Suprapubic skin (tissue), 4 donors: ENCODE measurements at regions not wholly inside any gene's neighbourhood (a gene's known extent, or its start where the extent isn't known, plus 50 kb on each side); places are given as distances from the start of the nearest gene placed in this dataset.

Experiments used
- DNase-seq, 2 donors: peaks; one replicate each; pipeline ENCODE4 v3.0.0-alpha.2; 2019; ENCODE audit warnings: low spot score in 2 of 2
- H3K27ac ChIP-seq: fragments of 200-600 bp; sonication (generic); one replicate; pipeline ENCODE4 v1.5.1; 2019
- H3K27me3 ChIP-seq: fragments of 200-600 bp; sonication (generic); one replicate; pipeline ENCODE4 v1.5.1; 2019
- H3K36me3 ChIP-seq: fragments of 200-600 bp; sonication (generic); one replicate; pipeline ENCODE4 v1.5.1; 2019
- H3K4me1 ChIP-seq: fragments of 200-600 bp; sonication (generic); one replicate; pipeline ENCODE4 v1.5.1; 2019
- H3K4me3 ChIP-seq: fragments of 200-600 bp; sonication (generic); one replicate; pipeline ENCODE4 v1.5.1; 2019; ENCODE audit warnings: mild to moderate bottlenecking
- H3K9me3 ChIP-seq: fragments of 200-600 bp; sonication (generic); one replicate; pipeline ENCODE4 v1.5.1; 2019
- CTCF ChIP-seq, 2 donors: fragments of 200-600 bp in 1 of 2; fragments of 450-650 bp in 1 of 2; sonication (generic) in 1 of 2; IDR thresholded peaks; one replicate each; pipeline ENCODE4 v1.5.1; 2016 to 2019; ENCODE audit warnings: antibody characterized with exemption in 2 of 2, mild to moderate bottlenecking in 1 of 2, moderate library complexity in 1 of 2
- EP300 ChIP-seq: sonication (generic); formaldehyde crosslinking; IDR thresholded peaks from one replicate; pipeline ENCODE4 v1.6.1; 2017; ENCODE audit warnings: antibody characterized with exemption
- POLR2A ChIP-seq, 2 donors: fragments of 450-650 bp; IDR thresholded peaks; one replicate each; pipeline ENCODE4 v1.6.1; 2017; ENCODE audit warnings: antibody characterized with exemption in 2 of 2, mild to moderate bottlenecking in 2 of 2, moderate library complexity in 2 of 2
- POLR2AphosphoS5 ChIP-seq, 3 donors: sonication (generic); formaldehyde crosslinking; IDR thresholded peaks; one replicate each; pipeline ENCODE4 v1.6.1; 2017; ENCODE audit warnings: antibody characterized with exemption in 3 of 3
- WGBS: methylation state at CpG from one replicate; pipeline ENCODE4 v1.1.5; 2018; 5-methylcytosine and 5-hydroxymethylcytosine counted together

- Histone ChIP-seq H3K9me3 (peaks cover 11% of the 10 kb centered on the region), H3K4me1 (no peaks in the 10 kb centered on the region), H3K27ac (no peak overlapping the region), H3K4me3 (no peak overlapping the region), H3K27me3 (no peaks in the 10 kb centered on the region), H3K36me3 (no peaks in the 10 kb centered on the region)
- DNase-seq, result no peak
- no peak for TF ChIP-seq CTCF (IDR thresholded peaks at IDR 0.05)
- no peak for TF ChIP-seq POLR2A (IDR thresholded peaks at IDR 0.05)
- TF ChIP-seq POLR2AphosphoS5 (IDR thresholded peaks at IDR 0.05), result no peak
- WGBS, result 90% methylated on average over 1 of the region's 1 CpG
Measured at GRCh38 chr4:34709564-34709963, 1534.8 kb downstream of the ARAP2 start.

- no peak for DNase-seq
- Histone ChIP-seq H3K9me3 (no peaks in the 10 kb centered on the region), H3K27me3 (no peaks in the 10 kb centered on the region), H3K4me3 (no peak overlapping the region), H3K36me3 (no peaks in the 10 kb centered on the region), H3K4me1 (peaks cover 10% of the 10 kb centered on the region), H3K27ac (no peak overlapping the region)
- TF ChIP-seq EP300, result no peak
- no peak for TF ChIP-seq CTCF (IDR thresholded peaks at IDR 0.05)
- no peak for TF ChIP-seq POLR2AphosphoS5 (IDR thresholded peaks at IDR 0.05)
- 21% methylated on average over 5 of the region's 5 CpGs for WGBS
Measured at GRCh38 chr4:34718576-34719245, 1525.6 kb downstream of the ARAP2 start.

- WGBS, result 14% methylated on average over 1 of the region's 1 CpG
- Histone ChIP-seq H3K9me3 (no peaks in the 10 kb centered on the region), H3K4me3 (no peak overlapping the region), H3K27me3 (no peaks in the 10 kb centered on the region), H3K27ac (no peak overlapping the region), H3K36me3 (no peaks in the 10 kb centered on the region), H3K4me1 (peaks cover 11% of the 10 kb centered on the region)
- DNase-seq, result no peak
- TF ChIP-seq EP300 (no peak), POLR2AphosphoS5 (IDR thresholded peaks at IDR 0.05) (no peak), POLR2A (IDR thresholded peaks at IDR 0.05) (no peak), CTCF (IDR thresholded peaks at IDR 0.05) (peak in 1 of 2 donors; percentile 9)
Measured at GRCh38 chr4:34720571-34720970, 1523.7 kb downstream of the ARAP2 start.

GRCh38 chr4:34721835-34722234 lies 1522.5 kb downstream of the ARAP2 start:
- TF ChIP-seq POLR2AphosphoS5 (IDR thresholded peaks at IDR 0.05), result no peak
- no peak for TF ChIP-seq CTCF (IDR thresholded peaks at IDR 0.05)
- no peak for TF ChIP-seq EP300
- no peak for TF ChIP-seq POLR2A (IDR thresholded peaks at IDR 0.05)
- H3K4me3 ChIP-seq, result no peak overlapping the region
- 91% methylated on average over 1 of the region's 1 CpG for WGBS
- no peaks in the 10 kb centered on the region for H3K27me3 ChIP-seq
- no peaks in the 10 kb centered on the region for H3K9me3 ChIP-seq
- DNase-seq, result no peak
- no peaks in the 10 kb centered on the region for H3K36me3 ChIP-seq
- H3K27ac ChIP-seq, result no peak overlapping the region
- H3K4me1 ChIP-seq, result peaks cover 11% of the 10 kb centered on the region

- no peak for TF ChIP-seq POLR2A (IDR thresholded peaks at IDR 0.05)
- TF ChIP-seq CTCF (IDR thresholded peaks at IDR 0.05), result no peak
- no peak for TF ChIP-seq POLR2AphosphoS5 (IDR thresholded peaks at IDR 0.05)
- no peak for TF ChIP-seq EP300
- WGBS, result 14% methylated on average over 1 of the region's 1 CpG
- H3K4me1 ChIP-seq, result peaks cover 6% of the 10 kb centered on the region
Measured at GRCh38 chr4:34723605-34724004, 1520.7 kb downstream of the ARAP2 start.

More at GRCh38 chr4:34723605-34724004, 1520.7 kb downstream of the ARAP2 start:
- Histone ChIP-seq H3K4me3 (no peak overlapping the region), H3K36me3 (no peaks in the 10 kb centered on the region), H3K9me3 (no peaks in the 10 kb centered on the region), H3K27me3 (no peaks in the 10 kb centered on the region), H3K27ac (no peak overlapping the region)
- DNase-seq, result no peak
